ENCODE measurements at regions not wholly inside any gene's neighbourhood (a gene's known extent, or its start where the extent isn't known, plus 50 kb on each side); places are given as distances from the start of the nearest gene placed in this dataset.

GRCh38 chr20:16201191-16201590, 372.1 kb downstream of the KIF16B start:
- no peak for DNase-seq (ENCODE audit: extremely low spot score, unreplicated experiment)
- Mint-ChIP-seq H3K4me3 (no peak overlapping the region), H3K27ac (no peak overlapping the region), H3K27me3 (no peaks in the 10 kb centered on the region), H3K36me3 (no peaks in the 10 kb centered on the region), H3K4me1 (ENCODE audit: unreplicated experiment) (no peaks in the 10 kb centered on the region), H3K9me3 (no peaks in the 10 kb centered on the region)
- TF ChIP-seq, protein P1, sequence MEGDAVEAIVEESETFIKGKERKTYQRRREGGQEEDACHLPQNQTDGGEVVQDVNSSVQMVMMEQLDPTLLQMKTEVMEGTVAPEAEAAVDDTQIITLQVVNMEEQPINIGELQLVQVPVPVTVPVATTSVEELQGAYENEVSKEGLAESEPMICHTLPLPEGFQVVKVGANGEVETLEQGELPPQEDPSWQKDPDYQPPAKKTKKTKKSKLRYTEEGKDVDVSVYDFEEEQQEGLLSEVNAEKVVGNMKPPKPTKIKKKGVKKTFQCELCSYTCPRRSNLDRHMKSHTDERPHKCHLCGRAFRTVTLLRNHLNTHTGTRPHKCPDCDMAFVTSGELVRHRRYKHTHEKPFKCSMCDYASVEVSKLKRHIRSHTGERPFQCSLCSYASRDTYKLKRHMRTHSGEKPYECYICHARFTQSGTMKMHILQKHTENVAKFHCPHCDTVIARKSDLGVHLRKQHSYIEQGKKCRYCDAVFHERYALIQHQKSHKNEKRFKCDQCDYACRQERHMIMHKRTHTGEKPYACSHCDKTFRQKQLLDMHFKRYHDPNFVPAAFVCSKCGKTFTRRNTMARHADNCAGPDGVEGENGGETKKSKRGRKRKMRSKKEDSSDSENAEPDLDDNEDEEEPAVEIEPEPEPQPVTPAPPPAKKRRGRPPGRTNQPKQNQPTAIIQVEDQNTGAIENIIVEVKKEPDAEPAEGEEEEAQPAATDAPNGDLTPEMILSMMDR (conservative IDR thresholded peaks at IDR 0.05), result no peak

- TF ChIP-seq, protein P1 (conservative IDR thresholded peaks at IDR 0.05), result no peak
- no peak for DNase-seq (ENCODE audit: extremely low spot score, unreplicated experiment)
- Mint-ChIP-seq H3K27ac (no peak overlapping the region), H3K36me3 (no peaks in the 10 kb centered on the region), H3K4me3 (no peak overlapping the region), H3K9me3 (no peaks in the 10 kb centered on the region), H3K4me1 (ENCODE audit: unreplicated experiment) (no peaks in the 10 kb centered on the region), H3K27me3 (no peaks in the 10 kb centered on the region)
Observed at GRCh38 chr20:16197696-16198095, 375.6 kb downstream of the KIF16B start.

- no peak for DNase-seq (ENCODE audit: extremely low spot score, unreplicated experiment)
- H3K27ac Mint-ChIP-seq, result no peak overlapping the region
- H3K4me3 Mint-ChIP-seq, result no peak overlapping the region
- H3K36me3 Mint-ChIP-seq, result no peaks in the 10 kb centered on the region
- H3K9me3 Mint-ChIP-seq, result no peaks in the 10 kb centered on the region
- H3K4me1 Mint-ChIP-seq (ENCODE audit: unreplicated experiment), result no peaks in the 10 kb centered on the region
- TF ChIP-seq, protein P1 (conservative IDR thresholded peaks at IDR 0.05), result no peak
- no peaks in the 10 kb centered on the region for H3K27me3 Mint-ChIP-seq
Observed at GRCh38 chr20:16195671-16196070, 377.6 kb downstream of the KIF16B start.

GRCh38 chr20:16194617-16195360, 378.5 kb downstream of the KIF16B start:
- TF ChIP-seq, protein P1 (conservative IDR thresholded peaks at IDR 0.05), result no peak
- Mint-ChIP-seq H3K4me1 (ENCODE audit: unreplicated experiment) (no peaks in the 10 kb centered on the region), H3K36me3 (no peaks in the 10 kb centered on the region), H3K4me3 (no peak overlapping the region), H3K27me3 (no peaks in the 10 kb centered on the region), H3K27ac (no peak overlapping the region), H3K9me3 (no peaks in the 10 kb centered on the region)
- no peak for DNase-seq (ENCODE audit: extremely low spot score, unreplicated experiment)

DNA sequence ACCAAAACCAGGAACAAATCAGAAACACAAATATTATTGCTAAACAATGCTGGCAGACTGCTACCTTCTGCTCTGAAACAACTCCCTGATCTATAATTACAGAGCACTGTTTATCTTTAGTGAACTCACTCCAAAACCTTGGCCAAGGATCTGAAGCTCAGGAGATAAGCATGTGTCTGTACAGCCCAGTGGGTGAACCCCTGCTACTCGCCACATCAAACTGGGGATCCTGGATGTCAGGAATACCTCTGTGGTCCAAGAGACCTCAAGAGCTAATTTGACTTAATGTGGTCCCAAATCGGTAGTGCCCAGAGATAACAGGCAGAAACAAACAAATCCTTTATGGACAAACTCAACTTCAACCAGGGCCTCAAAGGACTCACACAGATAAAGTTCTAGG, 381.8 kb downstream of the KIF16B start:
- Mint-ChIP-seq H3K9me3 (no peaks in the 10 kb centered on the region), H3K4me1 (ENCODE audit: unreplicated experiment) (no peaks in the 10 kb centered on the region), H3K27me3 (peaks cover 3% of the 10 kb centered on the region), H3K27ac (no peak overlapping the region), H3K4me3 (no peak overlapping the region), H3K36me3 (no peaks in the 10 kb centered on the region)
- DNase-seq (ENCODE audit: extremely low spot score, unreplicated experiment), result no peak
- TF ChIP-seq, protein P1 (conservative IDR thresholded peaks at IDR 0.05), result no peak
